Breast epithelium (tissue), 3 donors: ENCODE measurements at regions not wholly inside any gene's neighbourhood (a gene's known extent, or its start where the extent isn't known, plus 50 kb on each side); places are given as distances from the start of the nearest gene placed in this dataset.

ENCODE experiments used
- POLR2A ChIP-seq: fragments of 450-650 bp; IDR thresholded peaks from one replicate; pipeline ENCODE4 v1.6.1; 2016; ENCODE audit warnings: antibody characterized with exemption, mild to moderate bottlenecking, moderate library complexity
- POLR2AphosphoS5 ChIP-seq, 3 donors: sonication (generic); formaldehyde crosslinking; IDR thresholded peaks; one replicate each; pipeline ENCODE4 v1.6.1; 2017; ENCODE audit warnings: antibody characterized with exemption in 3 of 3
- TF ChIP-seq, protein P1 (sequence below), 3 donors: fragments of 450-650 bp; IDR thresholded peaks; one replicate each; pipeline ENCODE4 v1.5.1; 2016 to 2017; ENCODE audit warnings: antibody characterized with exemption in 3 of 3, mild to moderate bottlenecking in 3 of 3, moderate library complexity in 3 of 3

DNA sequence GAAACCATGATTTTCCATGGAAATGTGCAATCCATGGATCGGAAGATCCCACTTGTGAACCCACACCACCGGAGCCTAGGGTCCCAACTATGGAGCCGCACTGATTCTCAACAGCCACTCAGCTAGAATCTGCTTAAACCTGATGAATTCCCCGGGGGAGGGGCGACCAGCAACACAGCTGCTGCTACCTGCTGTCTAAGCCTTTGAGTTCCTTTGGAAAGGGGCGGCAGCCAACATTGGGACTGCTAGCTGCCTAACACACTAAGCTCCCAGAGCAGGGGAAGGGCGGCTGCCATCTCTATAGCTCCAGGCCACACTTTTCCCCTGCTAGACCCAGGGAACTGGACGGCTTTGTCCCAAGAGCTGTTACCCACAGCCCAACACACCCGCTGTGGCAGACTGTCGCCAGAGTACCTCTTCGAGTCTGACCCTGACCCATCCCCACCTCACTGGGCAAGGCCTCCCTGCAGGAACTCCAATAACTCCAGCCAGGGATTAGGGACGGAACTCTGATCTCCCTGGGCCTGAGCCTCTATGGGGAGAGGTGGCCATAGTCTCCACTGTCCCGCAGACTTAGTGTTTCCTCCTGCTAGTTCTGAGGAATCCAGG is 205.8 kb upstream of the SLC16A7 start:
- TF ChIP-seq, protein P1, sequence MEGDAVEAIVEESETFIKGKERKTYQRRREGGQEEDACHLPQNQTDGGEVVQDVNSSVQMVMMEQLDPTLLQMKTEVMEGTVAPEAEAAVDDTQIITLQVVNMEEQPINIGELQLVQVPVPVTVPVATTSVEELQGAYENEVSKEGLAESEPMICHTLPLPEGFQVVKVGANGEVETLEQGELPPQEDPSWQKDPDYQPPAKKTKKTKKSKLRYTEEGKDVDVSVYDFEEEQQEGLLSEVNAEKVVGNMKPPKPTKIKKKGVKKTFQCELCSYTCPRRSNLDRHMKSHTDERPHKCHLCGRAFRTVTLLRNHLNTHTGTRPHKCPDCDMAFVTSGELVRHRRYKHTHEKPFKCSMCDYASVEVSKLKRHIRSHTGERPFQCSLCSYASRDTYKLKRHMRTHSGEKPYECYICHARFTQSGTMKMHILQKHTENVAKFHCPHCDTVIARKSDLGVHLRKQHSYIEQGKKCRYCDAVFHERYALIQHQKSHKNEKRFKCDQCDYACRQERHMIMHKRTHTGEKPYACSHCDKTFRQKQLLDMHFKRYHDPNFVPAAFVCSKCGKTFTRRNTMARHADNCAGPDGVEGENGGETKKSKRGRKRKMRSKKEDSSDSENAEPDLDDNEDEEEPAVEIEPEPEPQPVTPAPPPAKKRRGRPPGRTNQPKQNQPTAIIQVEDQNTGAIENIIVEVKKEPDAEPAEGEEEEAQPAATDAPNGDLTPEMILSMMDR (IDR thresholded peaks at IDR 0.05): no peak
- TF ChIP-seq POLR2AphosphoS5 (IDR thresholded peaks at IDR 0.05): no peak
- TF ChIP-seq POLR2A: no peak
